GM18519 (cell line): ENCODE measurements at regions not wholly inside any gene's neighbourhood (a gene's known extent, or its start where the extent isn't known, plus 50 kb on each side); places are given as distances from the start of the nearest gene placed in this dataset.

Experiments
- ATAC-seq: cut with Tn5 transposase; IDR thresholded peaks from one replicate; pipeline ENCODE4 v1.9.1; 2021; ENCODE audit warnings: mild to moderate bottlenecking, moderate library complexity; ENCODE audit not compliant: unreplicated experiment, low FRiP score

DNA sequence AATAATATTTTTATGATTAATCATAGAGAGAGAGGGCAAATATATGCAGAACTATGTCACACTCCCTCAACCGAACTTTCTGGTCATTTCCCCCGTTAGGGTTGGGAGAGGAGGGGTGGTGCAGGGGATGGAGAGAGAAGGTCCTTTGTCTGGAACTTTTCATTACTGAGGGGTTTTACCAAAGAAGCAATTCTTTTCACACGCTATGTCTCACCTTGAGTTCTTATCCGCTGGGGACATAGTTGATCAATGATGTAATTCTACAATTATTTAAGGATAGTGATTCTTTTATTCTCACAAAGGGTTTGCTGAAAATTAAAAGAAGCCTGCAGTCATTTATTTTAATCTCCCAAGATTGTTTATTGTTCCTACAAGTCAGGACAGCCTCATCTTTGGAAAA, 98.3 kb upstream of the RUNX1 start:
- no peak for ATAC-seq

DNA sequence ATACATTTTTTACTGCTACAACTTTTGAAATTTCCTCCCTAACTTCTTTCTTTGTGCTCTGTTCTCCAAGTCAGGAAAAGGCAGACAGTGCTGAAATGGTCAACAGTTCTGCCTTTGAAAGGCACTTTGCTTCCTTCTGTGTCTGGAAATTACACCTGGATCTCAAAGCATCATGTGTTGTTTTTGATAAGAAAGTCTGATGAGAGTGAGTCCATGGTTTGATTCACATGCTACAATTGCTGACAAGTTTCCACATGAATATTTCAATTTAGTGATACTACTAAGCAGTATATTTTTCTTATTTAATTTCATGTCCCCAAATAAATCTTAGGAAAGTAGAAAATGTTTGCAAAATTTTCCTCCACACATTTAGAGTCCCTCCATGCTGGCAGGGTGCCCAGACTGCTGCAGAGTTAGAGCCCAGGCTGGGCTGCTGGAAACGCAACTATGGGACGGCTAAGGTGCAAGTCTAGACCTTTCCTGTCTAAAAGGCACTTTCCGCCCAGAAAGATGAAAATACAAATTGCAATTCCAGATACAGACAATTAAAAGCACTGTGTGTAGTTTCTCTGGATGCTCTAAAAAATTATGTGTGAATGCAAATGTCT, 96.6 kb upstream of the RUNX1 start:
- no peak for ATAC-seq

DNA sequence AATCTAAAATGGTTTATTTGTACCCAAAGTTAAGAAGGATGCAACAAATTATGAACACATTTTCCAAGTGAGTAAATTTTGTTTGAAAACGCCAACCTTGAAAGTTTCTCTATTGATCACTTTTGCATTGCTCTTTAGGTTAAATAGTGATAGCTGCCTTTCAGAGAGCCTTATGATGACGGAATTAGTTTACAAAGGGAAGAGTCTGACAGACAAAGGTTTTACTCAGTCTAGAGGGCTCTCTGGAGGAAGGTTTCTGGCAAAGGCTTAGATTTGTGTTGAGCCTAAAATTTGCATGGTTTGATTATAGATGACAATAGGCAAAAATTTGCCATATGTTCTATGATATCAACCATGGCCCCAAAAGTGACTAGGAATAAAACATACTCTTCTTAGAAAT, 95.9 kb upstream of the RUNX1 start:
- no peak for ATAC-seq

DNA sequence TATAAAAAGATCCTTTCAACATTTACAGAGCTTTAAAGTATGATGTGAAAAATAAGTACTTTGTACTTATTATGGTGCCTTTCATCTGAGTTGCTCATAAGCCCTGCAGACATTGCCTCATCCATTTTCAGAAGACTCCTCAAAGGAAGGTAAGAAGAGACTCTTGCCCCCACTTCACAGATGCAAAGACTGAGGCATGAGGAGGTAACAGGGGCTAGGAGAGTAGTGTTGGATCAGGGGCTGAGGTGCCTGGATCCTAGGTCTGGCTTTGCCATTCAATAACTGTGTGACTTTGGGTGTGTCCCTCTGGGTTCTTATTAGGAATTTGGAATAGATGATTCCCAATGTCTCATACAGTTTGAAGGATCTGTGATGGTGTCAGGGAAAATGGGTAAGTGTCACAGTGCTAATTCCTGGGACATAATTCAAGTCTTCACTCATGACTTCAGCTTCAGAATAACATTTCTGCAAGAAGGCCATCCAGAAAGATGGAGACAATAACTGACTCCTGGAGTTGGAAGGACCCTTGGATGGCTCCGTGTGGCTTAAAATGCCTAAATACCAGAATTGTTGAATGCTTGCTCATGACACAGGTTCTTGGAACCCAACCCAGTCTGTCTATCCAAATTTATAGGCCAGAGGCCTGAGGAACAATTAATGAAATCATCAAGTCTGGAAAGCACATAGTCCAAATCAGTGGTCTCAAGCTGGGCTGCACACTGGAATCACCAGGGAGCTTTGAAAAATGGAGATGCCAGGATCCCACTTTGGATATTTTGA, 93.1 kb upstream of the RUNX1 start:
- ATAC-seq = no peak

DNA sequence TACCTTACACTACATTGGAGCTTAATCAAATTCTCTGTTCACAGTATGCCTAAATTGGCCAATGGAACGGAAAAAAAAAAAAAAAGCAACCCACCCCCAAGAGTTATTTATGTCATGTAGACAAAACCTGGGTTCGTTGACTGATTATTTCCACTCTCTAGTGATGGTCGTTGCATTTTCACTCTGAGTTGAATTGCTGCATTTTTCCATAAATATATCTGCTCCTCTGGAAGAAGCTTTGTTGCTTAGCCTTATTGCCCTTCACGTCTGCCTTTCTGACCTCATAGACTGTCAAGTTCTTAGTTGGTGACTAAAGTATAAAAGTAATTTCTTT, 90.2 kb upstream of the RUNX1 start:
- no peak for ATAC-seq

DNA sequence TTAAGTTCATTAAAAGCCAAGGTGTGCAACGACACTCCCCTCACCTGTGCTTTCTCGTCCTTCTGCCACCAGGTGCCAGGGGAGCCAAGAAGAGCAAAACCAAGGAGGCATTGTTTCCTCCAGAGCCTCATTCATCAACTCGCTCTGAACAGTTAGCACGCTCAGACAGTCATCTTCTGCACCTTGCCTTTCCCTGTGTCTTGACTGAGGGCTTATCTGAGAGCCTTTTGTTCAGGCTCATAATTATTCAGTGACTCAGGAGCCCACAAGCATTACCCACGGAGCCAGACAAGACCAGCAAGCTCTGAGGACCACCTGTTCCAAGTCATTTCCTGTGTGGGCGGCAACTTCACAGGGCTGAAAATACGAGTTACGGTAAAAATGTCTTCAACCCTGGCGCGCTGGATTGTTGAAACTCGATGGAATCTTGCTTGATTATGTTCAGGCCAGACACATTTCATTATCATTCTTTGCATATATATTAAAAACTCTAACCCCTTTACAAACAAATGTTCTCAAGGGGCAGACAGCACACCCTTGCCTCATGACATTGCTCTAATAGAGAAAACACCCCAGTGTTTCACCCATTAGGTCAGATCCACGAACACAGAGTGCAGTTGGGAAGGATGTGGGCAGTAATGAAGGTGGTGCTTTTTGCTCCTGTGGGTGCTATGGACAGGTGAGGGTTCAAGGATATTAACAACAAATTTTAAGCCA, 89.7 kb upstream of the RUNX1 start:
- no peak for ATAC-seq

DNA sequence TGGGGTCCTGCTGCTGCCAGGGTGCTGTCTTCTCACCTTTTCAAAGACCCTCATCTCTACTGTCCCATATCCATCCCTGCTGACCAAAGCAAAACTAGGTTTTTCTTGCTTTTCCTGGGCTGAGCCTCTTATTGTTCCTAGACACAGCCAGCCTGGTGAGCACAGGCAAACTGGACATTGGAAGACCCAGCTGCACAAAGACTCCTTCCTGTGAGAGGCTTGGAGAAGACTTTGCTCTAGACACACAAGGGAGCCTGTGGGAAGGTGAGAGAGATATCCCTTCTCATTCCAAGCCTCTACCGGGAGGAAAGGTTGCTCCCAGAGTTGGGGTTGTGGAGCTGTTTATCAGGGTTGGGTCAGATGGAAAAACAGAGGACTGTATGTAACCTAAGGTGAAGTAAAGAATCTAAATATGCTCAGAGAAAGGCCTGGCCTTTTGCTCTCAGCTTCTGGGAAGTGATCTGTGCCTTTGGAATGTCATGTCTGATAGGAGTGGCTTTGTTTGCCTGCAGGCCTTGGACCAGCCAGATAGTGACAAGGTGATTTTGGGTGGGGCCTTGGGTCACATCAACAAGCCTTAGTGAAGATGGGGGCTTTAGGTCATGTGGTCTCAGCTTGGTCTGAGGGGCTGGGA, 87.6 kb upstream of the RUNX1 start:
- no peak for ATAC-seq

DNA sequence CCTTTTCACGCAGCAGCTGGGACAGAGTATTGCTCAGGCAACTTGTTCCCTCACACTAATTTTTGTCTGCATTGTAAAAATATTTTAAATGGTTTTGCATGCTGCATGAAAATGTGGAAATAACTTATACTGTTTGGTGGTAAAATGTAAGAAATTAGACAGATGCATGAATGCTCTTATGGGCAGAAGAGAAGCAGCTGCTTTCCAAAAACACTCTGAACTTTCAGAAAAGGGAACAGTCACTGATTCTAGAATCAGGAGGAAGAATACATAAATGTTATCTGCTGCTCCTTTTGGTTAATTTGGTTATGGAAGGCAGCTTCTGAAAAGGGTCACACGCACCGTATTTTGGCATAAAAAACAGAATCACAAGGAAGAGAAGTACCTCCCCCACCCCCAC, 87.0 kb upstream of the RUNX1 start:
- no peak for ATAC-seq

DNA sequence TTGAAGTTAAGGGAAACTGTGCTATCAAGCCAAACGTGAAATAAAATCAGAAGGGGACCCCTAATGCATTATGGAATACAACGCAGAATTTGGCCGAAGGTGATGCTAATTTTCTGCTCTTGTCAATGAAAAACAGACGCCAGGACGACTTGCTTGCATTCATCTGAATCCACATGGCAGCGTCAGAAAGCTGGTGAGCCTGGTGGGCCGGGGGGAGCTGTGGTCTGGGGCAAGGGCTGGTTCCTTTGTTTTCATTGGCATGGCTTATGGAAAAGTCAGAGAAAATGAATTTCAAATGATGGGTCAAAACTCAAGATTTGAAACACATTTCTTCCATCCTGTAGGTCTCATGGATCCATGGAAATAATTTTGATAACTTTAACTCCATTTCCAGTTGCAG, 86.4 kb upstream of the RUNX1 start:
- ATAC-seq = no peak

DNA sequence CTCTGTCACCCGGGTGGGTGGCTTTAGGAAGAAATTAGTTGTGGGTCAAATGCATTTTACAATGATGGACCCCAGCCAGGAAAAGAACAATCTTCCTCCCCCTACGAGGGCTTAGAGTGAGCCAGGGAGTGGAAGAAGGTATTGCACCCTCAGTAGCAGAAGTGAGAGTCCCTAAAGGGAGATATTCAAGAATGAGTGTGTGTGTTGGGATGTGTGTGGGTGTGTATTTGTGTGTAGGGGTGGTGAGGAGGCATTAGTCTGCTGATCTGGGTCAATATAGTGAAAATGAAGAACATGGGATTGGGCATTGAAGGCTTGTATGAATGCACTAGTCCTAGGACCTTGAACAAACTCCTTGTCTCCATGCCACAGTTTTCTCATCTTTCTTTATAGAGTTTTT, 85.2 kb upstream of the RUNX1 start:
- no peak for ATAC-seq

DNA sequence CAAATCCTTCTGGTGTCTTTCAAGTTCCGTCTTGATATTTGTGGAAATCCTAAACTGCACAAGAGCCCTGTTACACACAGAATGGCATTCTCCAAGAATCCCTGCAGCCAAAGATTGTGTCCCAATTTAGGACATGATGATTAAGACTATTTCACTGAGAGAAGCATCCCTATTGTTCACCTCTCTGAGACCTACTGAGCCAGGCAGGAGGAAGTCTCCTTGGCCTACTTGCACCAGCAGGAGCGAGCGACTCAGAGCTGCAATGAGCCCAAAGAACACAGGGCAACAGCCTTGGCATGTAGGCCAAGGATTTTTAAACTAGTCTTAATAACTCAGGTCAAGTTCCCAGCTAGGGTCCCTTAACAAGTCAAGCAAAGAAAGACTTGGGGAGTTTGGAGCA, 79.4 kb upstream of the RUNX1 start:
- ATAC-seq = no peak

DNA sequence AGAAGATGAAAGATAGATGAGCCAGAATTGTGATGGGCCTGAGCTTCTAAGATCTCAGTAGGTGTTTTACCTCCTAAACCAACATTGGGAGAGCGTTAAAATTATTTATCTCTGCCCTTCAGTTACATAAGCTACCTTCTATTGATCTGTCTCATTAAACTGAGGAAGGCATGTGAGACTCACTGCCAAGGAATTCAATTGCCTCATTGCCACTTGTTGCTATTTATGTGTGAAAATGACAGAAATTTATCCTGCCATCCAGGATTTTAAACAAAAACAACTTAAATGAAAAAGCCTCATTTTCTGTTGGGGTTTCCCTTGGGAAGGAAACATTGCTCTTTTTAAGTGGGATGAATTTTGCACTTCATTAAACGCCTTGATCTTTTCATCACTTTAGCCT, 78.7 kb upstream of the RUNX1 start:
- ATAC-seq = no peak

DNA sequence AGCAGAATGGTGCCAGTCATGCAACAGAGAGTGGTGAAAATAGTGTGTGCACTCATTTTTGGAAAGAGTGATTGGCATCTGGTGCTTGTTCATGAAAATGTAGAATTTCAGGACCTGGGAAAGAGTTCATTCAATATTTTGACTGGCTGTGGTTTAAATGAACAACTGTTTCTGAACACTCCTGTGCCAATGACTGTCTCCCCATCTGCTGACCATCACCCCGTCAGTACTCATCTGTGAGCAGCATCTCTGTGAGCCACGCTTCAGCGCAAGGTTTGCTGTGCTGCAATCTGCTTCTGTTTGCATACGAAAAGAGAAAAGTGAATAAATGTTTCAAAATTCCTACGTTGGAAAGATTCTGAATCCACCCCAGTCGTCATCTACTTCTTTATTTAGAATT, 77.9 kb upstream of the RUNX1 start:
- ATAC-seq = no peak

DNA sequence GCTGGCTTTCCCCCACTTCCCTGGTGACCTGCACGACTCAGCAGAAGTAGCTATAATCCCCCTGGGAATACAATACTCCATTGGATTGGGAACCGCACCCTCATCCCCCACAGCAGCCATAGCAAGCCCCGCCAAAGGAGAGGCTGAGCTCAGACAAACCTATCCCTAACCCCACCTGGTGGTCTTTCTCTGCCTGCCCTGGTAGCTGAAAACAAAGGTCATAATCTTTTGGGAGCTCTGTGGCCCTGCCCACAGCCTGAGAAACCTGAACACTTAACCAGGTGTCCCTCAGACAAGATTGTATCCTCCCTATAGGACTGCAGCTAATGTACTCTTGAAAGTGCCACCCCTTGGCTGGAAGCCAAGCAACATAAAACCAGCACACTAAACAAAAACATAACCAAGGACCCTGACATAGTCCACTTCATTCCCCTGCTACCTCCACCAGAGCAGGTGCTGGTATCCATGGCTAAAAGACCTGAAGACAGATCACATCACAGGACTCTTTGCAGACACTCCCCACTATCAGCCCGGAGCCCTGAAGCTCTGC, 71.6 kb upstream of the RUNX1 start:
- ATAC-seq = no peak

DNA sequence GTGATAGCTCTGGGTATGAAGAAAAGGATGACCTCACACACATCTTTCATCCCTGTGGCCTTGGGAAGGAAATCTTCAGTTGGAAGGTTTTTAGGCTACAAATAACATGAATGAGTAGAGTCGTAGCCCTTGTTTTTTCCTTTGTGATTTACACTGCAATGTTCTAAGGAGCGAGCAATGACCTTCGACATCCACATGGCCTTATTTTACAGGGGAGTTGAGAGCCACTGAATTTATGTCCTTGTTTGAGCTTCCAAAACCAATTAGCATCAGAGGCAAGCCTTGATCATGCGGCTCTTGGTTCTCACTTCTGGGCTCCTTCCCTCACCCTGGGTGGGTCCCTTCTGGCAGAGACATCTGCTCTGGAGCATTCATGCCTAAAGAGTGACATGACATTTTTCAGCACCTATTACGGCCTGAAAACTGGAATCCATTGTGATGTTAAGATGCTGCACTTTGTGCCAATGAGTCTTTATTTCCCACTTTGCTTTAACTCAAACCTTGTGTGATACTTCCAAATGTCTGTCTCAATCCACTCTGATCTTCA, 70.5 kb upstream of the RUNX1 start:
- no peak for ATAC-seq

DNA sequence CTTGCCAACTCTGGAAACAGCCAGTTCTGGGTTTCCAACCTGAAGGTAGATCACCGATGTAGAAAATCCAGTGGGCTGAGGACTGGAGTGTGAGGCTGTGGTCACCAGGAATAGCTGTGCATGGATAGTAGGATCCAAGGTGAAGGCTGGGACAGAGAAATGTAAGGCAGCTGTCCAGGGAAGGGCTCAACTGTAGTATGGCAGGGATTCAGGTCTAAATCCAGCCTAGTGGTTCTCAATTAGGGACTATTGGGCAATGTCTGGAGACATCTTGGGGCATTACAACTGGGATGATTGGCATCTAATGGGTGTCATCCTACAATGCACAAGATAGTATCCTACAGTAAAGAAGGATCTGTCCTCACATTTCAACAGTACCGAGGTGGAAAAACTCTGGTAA, 67.7 kb upstream of the RUNX1 start:
- no peak for ATAC-seq

DNA sequence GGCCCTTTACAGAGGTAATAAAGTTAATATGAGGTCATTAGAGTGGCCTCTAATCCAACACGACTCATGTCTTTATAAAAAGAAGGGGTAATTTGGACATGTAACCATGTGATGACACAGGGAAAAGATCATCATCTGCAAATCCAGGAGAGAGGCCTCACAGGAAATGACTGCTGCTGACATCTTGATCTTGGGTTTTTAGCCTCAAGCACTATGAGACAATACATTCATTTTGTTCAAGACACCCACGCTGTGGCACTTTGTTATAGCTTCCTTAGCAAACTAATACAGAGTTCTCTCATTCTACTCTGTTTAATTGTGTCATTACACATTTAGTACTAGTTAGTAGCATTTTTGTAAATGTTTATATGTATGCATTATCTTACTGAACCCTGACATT, 64.0 kb upstream of the RUNX1 start:
- no peak for ATAC-seq

DNA sequence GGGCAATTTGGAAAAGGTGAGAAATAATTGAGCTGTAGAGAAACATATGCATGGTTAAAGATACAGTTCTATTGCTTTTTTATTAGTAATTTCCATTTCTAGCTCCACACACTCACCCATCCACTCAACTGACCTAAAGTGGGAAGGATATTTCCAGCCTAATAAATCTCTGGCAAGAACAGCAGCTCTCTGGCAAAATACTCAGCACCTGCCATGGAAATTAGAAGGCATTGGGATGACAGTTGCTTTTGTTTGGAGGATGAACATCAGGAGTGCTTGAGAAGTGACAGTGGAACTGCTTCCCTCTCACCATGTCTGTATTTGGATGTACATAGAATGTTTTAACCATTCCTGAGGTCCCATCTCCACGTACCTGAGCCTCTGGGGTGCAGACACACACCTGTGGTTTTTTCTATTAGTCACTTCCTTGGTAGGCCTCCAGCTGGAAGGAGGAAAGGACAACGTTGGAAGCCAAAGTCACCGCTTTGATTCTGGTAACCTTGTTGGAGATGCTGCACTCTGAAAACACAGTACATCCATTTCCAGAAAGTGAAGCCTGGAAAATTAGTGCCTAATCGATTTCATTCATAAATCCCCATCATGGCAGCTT, 62.3 kb upstream of the RUNX1 start:
- no peak for ATAC-seq

DNA sequence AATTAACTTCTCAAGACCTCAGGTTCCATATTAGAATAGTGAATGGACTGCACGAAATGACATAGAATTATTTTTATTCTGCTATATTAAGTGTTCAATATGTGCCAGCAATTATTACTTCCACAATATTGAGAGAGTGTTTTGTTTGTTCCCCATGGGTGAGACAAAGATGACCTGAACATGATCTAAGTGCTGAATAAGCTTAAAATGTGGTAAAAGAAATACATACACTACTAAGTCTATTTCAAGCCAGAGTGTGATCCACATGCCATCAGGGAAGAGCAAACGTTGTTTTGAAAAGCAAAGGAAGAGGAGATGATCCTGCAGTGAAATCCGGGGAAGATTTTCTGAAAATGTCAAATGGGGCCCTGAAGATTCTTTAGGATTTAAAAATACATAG, 59.8 kb upstream of the RUNX1 start:
- no peak for ATAC-seq

DNA sequence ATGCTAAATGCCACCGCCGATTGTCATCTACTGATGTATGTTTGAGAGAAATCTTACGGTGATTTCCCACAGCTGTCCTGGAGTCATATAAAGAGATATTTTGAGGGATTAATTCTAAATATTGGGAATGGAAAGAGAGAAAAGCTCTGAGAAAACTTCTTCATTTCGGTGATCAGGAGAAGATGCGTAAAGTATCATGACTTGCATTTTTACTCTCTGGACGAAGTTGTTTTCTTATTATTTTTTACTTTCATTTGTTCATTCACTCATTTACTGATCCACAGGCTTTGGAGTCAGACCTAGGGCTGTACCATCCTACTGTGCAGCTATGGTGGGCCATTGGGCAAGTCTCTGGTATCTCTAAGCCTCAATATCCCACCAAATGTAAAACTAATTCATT, 58.4 kb upstream of the RUNX1 start:
- ATAC-seq = no peak
